ENCODE measurements at regions not wholly inside any gene's neighbourhood (a gene's known extent, or its start where the extent isn't known, plus 50 kb on each side); places are given as distances from the start of the nearest gene placed in this dataset.

DNA sequence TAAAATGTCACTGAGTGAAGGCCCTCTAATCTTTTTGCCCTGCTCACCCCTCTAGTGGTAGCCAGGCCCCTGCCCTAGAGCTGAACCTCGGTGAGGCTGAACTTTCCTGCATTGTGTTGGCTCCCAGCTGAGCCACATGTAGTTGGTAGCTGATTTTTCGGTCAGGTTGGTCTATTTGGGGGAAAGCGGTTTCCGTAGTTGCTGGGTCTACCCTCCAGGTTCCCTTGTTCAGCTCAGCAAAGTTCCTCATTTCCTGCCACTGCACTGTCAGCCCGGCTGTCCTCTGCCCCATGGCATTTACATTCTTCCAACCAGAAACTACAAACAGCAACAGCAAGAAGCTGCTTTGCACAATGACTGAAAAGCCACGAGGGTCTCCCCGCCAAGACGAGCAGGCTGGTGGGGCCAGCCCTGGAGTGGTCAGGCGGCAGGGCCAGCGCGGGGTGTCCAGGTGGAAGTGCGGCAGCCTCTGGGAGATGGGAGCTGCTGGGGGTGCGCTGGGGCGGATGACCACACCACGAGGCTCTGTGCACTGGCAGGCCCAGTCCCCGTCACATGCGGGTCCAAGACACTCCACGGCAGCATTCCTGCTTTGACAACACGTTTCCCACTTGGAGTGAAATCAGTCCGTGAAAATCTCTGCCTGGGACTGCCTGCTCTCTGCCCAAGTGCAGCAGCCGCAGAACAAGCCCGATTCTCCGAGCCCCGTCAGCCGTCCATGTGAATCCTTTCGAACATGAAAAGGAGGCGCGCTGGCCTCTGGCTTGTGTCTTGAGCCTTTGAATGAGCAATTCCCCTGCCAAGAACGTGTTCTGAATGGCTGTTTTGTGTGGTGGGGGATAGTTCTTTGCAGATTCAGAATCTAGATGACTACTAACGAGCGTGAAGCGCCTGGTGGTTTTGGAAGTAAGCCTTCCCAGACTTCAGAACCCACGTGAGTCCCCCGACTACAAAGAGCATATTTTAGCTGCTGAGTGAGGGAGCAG, 159.4 kb downstream of the ASB1 start:
- TF ChIP-seq EZH2 (optimal IDR thresholded peaks at IDR 0.05; ENCODE audit: low read depth, low read length) (no peak), EZH2phosphoT487 (IDR thresholded peaks at IDR 0.05; ENCODE audit: low read length) (no peak)
- TF ChIP-seq, protein P1, sequence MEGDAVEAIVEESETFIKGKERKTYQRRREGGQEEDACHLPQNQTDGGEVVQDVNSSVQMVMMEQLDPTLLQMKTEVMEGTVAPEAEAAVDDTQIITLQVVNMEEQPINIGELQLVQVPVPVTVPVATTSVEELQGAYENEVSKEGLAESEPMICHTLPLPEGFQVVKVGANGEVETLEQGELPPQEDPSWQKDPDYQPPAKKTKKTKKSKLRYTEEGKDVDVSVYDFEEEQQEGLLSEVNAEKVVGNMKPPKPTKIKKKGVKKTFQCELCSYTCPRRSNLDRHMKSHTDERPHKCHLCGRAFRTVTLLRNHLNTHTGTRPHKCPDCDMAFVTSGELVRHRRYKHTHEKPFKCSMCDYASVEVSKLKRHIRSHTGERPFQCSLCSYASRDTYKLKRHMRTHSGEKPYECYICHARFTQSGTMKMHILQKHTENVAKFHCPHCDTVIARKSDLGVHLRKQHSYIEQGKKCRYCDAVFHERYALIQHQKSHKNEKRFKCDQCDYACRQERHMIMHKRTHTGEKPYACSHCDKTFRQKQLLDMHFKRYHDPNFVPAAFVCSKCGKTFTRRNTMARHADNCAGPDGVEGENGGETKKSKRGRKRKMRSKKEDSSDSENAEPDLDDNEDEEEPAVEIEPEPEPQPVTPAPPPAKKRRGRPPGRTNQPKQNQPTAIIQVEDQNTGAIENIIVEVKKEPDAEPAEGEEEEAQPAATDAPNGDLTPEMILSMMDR (IDR thresholded peaks at IDR 0.05; ENCODE audit: low read length): no peak
